H1 (cell line): ENCODE measurements at regions not wholly inside any gene's neighbourhood (a gene's known extent, or its start where the extent isn't known, plus 50 kb on each side); places are given as distances from the start of the nearest gene placed in this dataset.

Experiments used
- SUZ12 ChIP-seq: fragments of 200-600 bp; sonication (generic); IDR thresholded peaks from 2 replicates; pipeline ENCODE4 v1.6.1; 2012; ENCODE audit warnings: mild to moderate bottlenecking, inconsistent platforms, low read length, moderate library complexity, mixed read lengths
- TAF1 ChIP-seq: IDR thresholded peaks from 2 replicates; pipeline ENCODE4 v1.6.1; 2011; ENCODE audit warnings: mild to moderate bottlenecking, low read depth, low read length
- ZNF274 ChIP-seq: IDR thresholded peaks from 2 replicates; pipeline ENCODE4 v1.7.0; 2012; ENCODE audit warnings: low read length, borderline replicate concordance; ENCODE audit errors: extremely low read depth

DNA sequence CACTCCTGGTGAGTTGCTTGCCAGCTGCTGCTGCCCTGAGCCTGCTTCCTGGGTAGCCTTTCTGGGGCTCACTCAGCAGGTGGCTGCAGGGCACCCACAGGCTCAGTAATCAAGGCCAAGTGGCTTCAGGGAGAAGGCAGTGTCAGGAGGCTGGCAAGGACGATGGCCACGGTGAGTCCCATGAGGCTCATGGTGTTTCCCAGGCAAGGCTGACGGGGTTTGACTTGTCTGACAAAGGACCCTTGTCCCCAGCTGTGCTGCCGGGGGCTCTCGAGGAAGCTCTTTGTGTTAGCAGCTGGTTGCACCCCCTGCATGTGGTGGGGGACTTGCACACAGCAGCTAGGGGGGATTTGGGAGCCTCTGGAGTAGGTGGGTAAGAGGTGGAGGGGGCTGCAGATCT, 190.5 kb upstream of the C1orf174 start (continued):
- no peak for TF ChIP-seq ZNF274
- no peak for TF ChIP-seq TAF1
- no peak for TF ChIP-seq SUZ12
